Islet of Langerhans (tissue), 1 donor: ENCODE measurements at regions not wholly inside any gene's neighbourhood (a gene's known extent, or its start where the extent isn't known, plus 50 kb on each side); places are given as distances from the start of the nearest gene placed in this dataset.
A peak's percentile ranks its signal among the peaks of the same experiment; 100 is the strongest.

Experiments
- FAIRE-seq: peaks from one replicate; lab custom pipeline; 2011; peaks lifted over from hg19 to GRCh38; lab: Jason Lieb, UNC

GRCh38 chr12:21713133-21713532 lies 55.5 kb upstream of the LDHB start:
- peak; percentile 5 for FAIRE-seq

GRCh38 chr12:21710958-21711775 lies 53.5 kb upstream of the LDHB start:
- no peak for FAIRE-seq
